GM13977 (cell line): ENCODE measurements at regions not wholly inside any gene's neighbourhood (a gene's known extent, or its start where the extent isn't known, plus 50 kb on each side); places are given as distances from the start of the nearest gene placed in this dataset.

Source experiments
- DNase-seq: peaks from one replicate; pipeline ENCODE4 v3.0.0; 2012; ENCODE audit warnings: low spot score
- in situ Hi-C: fragments of 300-500 bp; cut with MboI; formaldehyde crosslinking; loops from one replicate; pipeline ENCODE4 v1.12.0; 2022; ENCODE audit warnings: low sequenced_read_pairs, low pct_unique_long_range_greater_than_20kb, mixed read lengths, inconsistent platforms; ENCODE audit not compliant: unreplicated experiment
- TF ChIP-seq, protein P1 (sequence below): IDR thresholded peaks from 2 replicates; pipeline ENCODE4 v1.5.1; 2012; ENCODE audit warnings: mild to moderate bottlenecking, control low read depth; ENCODE audit not compliant: insufficient read depth; ENCODE audit errors: extremely low read depth, missing control alignments

DNA sequence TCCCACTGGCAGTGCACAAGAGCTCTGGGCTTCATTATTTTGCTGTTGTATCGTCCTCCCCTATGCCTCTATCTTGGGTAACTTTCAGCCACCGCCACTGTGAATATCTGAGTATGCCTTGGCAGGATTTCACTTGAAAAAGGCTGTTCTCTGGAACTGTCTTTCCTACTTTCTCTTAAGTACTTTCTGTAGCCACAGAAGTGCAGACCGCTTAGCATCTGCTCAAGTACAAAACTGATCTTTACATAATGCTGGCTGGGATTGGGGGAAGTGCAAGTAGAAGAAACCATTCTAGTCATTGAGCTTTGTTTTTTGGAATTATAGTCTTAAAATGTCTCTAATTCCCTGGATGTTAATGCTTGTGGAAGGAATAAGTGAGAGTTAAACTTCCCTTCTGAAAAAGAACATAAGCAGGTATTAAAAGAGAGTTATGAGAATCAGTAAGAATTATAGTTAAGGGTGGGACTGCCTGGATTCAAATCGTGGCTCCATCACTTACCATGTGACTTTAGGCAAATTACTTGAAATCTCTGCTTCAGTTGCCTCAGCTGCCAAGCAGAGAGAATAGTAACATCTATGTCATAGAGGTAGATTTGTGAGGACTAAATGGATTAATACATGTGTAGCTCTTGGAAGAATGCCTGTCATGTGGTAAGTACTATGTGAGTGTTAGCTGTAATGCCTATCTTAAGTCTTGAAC lies 77.5 kb downstream of the MID1IP1 start:
- in situ Hi-C loops, result no loop called here
- no peak for DNase-seq

GRCh38 chrX:38879631-38880220 lies 78.5 kb downstream of the MID1IP1 start:
- DNase-seq, result no peak
- TF ChIP-seq, protein P1, sequence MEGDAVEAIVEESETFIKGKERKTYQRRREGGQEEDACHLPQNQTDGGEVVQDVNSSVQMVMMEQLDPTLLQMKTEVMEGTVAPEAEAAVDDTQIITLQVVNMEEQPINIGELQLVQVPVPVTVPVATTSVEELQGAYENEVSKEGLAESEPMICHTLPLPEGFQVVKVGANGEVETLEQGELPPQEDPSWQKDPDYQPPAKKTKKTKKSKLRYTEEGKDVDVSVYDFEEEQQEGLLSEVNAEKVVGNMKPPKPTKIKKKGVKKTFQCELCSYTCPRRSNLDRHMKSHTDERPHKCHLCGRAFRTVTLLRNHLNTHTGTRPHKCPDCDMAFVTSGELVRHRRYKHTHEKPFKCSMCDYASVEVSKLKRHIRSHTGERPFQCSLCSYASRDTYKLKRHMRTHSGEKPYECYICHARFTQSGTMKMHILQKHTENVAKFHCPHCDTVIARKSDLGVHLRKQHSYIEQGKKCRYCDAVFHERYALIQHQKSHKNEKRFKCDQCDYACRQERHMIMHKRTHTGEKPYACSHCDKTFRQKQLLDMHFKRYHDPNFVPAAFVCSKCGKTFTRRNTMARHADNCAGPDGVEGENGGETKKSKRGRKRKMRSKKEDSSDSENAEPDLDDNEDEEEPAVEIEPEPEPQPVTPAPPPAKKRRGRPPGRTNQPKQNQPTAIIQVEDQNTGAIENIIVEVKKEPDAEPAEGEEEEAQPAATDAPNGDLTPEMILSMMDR, result no peak
- in situ Hi-C loops, result no loop called here

More for the DNA sequence above, 77.5 kb downstream of the MID1IP1 start:
- TF ChIP-seq, protein P1, result no peak

DNA sequence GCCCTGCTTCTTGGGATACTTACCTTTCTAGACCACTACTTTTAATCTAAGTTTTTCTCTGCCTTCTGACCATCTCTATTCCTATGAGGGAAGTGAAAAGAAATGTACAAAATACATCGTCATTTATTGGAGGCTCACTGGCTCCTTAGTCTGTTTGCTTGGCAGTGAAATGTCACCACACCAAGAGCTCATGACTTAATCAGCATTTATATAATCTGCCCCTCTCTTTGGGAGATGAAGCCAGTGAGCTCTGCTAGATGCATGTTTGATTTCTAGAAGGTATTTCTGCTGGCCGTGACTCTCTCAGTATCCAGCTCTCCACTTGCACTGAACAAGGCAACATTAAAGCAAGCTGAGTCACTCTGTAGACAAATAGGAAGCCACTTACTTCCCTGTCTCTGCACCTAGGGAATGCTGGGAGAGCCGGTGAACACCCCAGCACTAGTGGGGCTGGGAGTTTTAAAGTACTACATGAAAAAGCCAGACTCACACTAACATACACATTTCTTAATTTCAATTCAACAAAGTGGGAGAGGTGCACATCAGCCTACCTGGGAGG lies 79.1 kb downstream of the MID1IP1 start:
- TF ChIP-seq, protein P1, result no peak
- DNase-seq, result no peak
- in situ Hi-C loops, result no loop called here

GRCh38 chrX:38881066-38881465 lies 79.8 kb downstream of the MID1IP1 start:
- no peak for DNase-seq
- TF ChIP-seq, protein P1, result no peak
- in situ Hi-C loops, result no loop called here

DNA sequence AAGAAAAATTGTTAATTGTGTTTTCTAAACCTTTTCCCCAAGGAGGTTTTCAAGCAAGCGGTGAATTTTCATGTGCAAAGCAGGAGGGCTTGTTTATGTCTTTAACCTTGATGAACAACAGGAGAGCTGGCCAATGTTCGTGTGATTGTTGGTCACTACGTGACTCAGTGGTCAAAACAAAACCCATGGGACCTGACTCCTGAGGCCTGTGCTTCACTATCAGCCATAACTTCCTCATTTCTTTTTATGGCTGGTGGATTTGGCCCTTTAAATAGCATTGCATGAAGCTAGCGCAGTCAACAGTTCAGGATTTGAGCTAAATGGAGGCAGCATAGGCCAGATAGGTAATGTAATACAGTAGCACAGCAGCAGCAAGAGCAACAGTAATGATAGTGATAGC lies 80.5 kb downstream of the MID1IP1 start:
- TF ChIP-seq, protein P1, result no peak
- DNase-seq, result no peak
- in situ Hi-C loops, result no loop called here

GRCh38 chrX:38882894-38883626 lies 81.8 kb downstream of the MID1IP1 start:
- in situ Hi-C loops, result no loop called here
- TF ChIP-seq, protein P1, result no peak
- DNase-seq, result no peak
